ENCODE measurements at regions not wholly inside any gene's neighbourhood (a gene's known extent, or its start where the extent isn't known, plus 50 kb on each side); places are given as distances from the start of the nearest gene placed in this dataset.

- TF ChIP-seq CTCF (conservative IDR thresholded peaks at IDR 0.05; ENCODE audit: low read depth in 2 of 2) (no peak), ZNF331 (CRISPR knock-in tag; IDR thresholded peaks at IDR 0.05; ENCODE audit: low read depth) (no peak), STAT1 (IDR thresholded peaks at IDR 0.05; ENCODE audit: unreplicated experiment) (no peak), EZH2 (IDR thresholded peaks at IDR 0.05; ENCODE audit: low read depth, unreplicated experiment) (no peak)
- TF ChIP-seq, protein P1, sequence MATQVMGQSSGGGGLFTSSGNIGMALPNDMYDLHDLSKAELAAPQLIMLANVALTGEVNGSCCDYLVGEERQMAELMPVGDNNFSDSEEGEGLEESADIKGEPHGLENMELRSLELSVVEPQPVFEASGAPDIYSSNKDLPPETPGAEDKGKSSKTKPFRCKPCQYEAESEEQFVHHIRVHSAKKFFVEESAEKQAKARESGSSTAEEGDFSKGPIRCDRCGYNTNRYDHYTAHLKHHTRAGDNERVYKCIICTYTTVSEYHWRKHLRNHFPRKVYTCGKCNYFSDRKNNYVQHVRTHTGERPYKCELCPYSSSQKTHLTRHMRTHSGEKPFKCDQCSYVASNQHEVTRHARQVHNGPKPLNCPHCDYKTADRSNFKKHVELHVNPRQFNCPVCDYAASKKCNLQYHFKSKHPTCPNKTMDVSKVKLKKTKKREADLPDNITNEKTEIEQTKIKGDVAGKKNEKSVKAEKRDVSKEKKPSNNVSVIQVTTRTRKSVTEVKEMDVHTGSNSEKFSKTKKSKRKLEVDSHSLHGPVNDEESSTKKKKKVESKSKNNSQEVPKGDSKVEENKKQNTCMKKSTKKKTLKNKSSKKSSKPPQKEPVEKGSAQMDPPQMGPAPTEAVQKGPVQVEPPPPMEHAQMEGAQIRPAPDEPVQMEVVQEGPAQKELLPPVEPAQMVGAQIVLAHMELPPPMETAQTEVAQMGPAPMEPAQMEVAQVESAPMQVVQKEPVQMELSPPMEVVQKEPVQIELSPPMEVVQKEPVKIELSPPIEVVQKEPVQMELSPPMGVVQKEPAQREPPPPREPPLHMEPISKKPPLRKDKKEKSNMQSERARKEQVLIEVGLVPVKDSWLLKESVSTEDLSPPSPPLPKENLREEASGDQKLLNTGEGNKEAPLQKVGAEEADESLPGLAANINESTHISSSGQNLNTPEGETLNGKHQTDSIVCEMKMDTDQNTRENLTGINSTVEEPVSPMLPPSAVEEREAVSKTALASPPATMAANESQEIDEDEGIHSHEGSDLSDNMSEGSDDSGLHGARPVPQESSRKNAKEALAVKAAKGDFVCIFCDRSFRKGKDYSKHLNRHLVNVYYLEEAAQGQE (IDR thresholded peaks at IDR 0.05; ENCODE audit: unreplicated experiment), result no peak
Measured at GRCh38 chr4:42329421-42329820, 67.9 kb upstream of the SHISA3 start (continued).

GRCh38 chr4:42330002-42330592 lies 67.2 kb upstream of the SHISA3 start:
- H3K4me1 Mint-ChIP-seq, result peaks cover 17% of the 10 kb centered on the region
- peaks cover 3% of the 10 kb centered on the region; the same call in 1 of the 3 replicates for H3K36me3 Mint-ChIP-seq (ENCODE audit: low read depth)
- no peaks in the 10 kb centered on the region for H4K20me1 ChIP-seq (replicated peaks; ENCODE audit: insufficient read depth)
- TF ChIP-seq CTCF (conservative IDR thresholded peaks at IDR 0.05; ENCODE audit: low read depth in 2 of 2) (no peak), ZNF331 (CRISPR knock-in tag; IDR thresholded peaks at IDR 0.05; ENCODE audit: low read depth) (no peak), ZNF462 (CRISPR knock-in tag; IDR thresholded peaks at IDR 0.05) (no peak), STAT1 (IDR thresholded peaks at IDR 0.05; ENCODE audit: unreplicated experiment) (no peak), EZH2 (IDR thresholded peaks at IDR 0.05; ENCODE audit: low read depth, unreplicated experiment) (no peak), NANOG (IDR thresholded peaks at IDR 0.05; ENCODE audit: borderline replicate concordance) (no peak)
- TF ChIP-seq, protein P2, sequence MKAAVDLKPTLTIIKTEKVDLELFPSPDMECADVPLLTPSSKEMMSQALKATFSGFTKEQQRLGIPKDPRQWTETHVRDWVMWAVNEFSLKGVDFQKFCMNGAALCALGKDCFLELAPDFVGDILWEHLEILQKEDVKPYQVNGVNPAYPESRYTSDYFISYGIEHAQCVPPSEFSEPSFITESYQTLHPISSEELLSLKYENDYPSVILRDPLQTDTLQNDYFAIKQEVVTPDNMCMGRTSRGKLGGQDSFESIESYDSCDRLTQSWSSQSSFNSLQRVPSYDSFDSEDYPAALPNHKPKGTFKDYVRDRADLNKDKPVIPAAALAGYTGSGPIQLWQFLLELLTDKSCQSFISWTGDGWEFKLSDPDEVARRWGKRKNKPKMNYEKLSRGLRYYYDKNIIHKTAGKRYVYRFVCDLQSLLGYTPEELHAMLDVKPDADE (IDR thresholded peaks at IDR 0.05), result no peak

More at GRCh38 chr4:42330002-42330592, 67.2 kb upstream of the SHISA3 start:
- H3K27me3 ChIP-seq (ENCODE audit: insufficient read depth), result no peaks in the 10 kb centered on the region
- no peak overlapping the region for H3K27ac ChIP-seq (ENCODE audit: low read depth)
- Mint-ChIP-seq H3K9me3 (peaks cover 3% of the 10 kb centered on the region; the same call in 1 of the 3 replicates), H3K4me3 (no peak overlapping the region), H3K27me3 (ENCODE audit: insufficient read depth, low read depth, poor library complexity) (peaks cover 3% of the 10 kb centered on the region), H3K27ac (no peak overlapping the region)
- ATAC-seq (no peak), DNase-seq (ENCODE audit: low spot score) (no peak)
- no peak overlapping the region for H3K4me2 ChIP-seq
- H3K36me3 ChIP-seq (ENCODE audit: insufficient read depth), result no peaks in the 10 kb centered on the region
- peaks cover 14% of the 10 kb centered on the region for H3K4me1 ChIP-seq (ENCODE audit: insufficient read depth)
- H3K4me3 ChIP-seq, result no peak overlapping the region
- H3K79me2 ChIP-seq (replicated peaks; ENCODE audit: insufficient read depth), result no peaks in the 10 kb centered on the region
- H2AFZ ChIP-seq, result peak overlapping the region; percentile 87
- peaks cover 4% of the 10 kb centered on the region; the same call in 1 of the 2 replicates for H3K9me2 ChIP-seq (ENCODE audit: insufficient read depth)
- H3F3A ChIP-seq (replicated peaks; ENCODE audit: low read depth), result no peaks in the 10 kb centered on the region

All from GM23338 (cell line).